Ishikawa (cell line): ENCODE measurements at regions not wholly inside any gene's neighbourhood (a gene's known extent, or its start where the extent isn't known, plus 50 kb on each side); places are given as distances from the start of the nearest gene placed in this dataset.

Experiments
- CEBPB ChIP-seq: IDR thresholded peaks from 2 replicates; pipeline ENCODE4 v1.6.1; 2012
- CREB1 ChIP-seq: IDR thresholded peaks from 2 replicates; pipeline ENCODE4 v1.6.1; 2012; ENCODE audit warnings: low read depth
- EGR1 ChIP-seq: IDR thresholded peaks from 2 replicates; pipeline ENCODE4 v1.6.1; 2012
- EP300 ChIP-seq: IDR thresholded peaks from 2 replicates; pipeline ENCODE4 v1.6.1; 2012; ENCODE audit warnings: borderline replicate concordance
- FOXM1 ChIP-seq: IDR thresholded peaks from 2 replicates; pipeline ENCODE4 v1.6.1; 2012; ENCODE audit warnings: low read depth, borderline replicate concordance
- NFIC ChIP-seq: IDR thresholded peaks from 2 replicates; pipeline ENCODE4 v1.6.1; 2012
- RAD21 ChIP-seq: IDR thresholded peaks from 2 replicates; pipeline ENCODE4 v1.6.1; 2012; ENCODE audit warnings: low read depth
- TAF1 ChIP-seq: IDR thresholded peaks from 2 replicates; pipeline ENCODE4 v1.6.1; 2012; ENCODE audit warnings: low read depth, mild to moderate bottlenecking
- TCF12 ChIP-seq: IDR thresholded peaks from 2 replicates; pipeline ENCODE4 v1.6.1; 2012; ENCODE audit warnings: low read depth
- TEAD4 ChIP-seq: IDR thresholded peaks from 2 replicates; pipeline ENCODE4 v1.6.1; 2012
- YY1 ChIP-seq: IDR thresholded peaks from 2 replicates; pipeline ENCODE4 v1.6.1; 2012; ENCODE audit warnings: low read depth
- ZBTB7A ChIP-seq: IDR thresholded peaks from 2 replicates; pipeline ENCODE4 v1.6.1; 2012; ENCODE audit warnings: low read depth
- TF ChIP-seq, protein P1 (sequence below): IDR thresholded peaks from 2 replicates; pipeline ENCODE4 v1.6.1; 2012; ENCODE audit warnings: low read depth, mild to moderate bottlenecking
- TF ChIP-seq, protein P2 (sequence below): IDR thresholded peaks from 2 replicates; pipeline ENCODE4 v1.6.1; 2012
- TF ChIP-seq, protein P3 (sequence below): IDR thresholded peaks from 2 replicates; pipeline ENCODE4 v1.6.1; 2012

DNA sequence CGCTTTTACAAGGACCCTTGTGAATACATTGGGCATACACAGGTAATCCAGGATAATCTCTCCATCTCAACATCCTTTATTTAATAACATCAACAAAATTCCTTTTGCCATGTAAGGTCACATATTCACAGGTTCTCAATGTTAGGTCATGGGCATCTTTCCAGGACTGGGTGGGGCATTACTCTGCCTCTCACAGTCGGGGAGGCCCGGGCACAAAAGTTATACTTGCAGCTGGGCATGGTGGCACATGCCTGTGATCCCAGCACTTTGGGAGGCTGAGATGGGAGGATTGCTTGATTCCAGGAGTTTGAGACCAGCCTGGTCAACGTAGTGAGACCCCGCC lies 93.7 kb upstream of the AP1S2 start:
- no peak for TF ChIP-seq ZBTB7A
- TF ChIP-seq, protein P1, sequence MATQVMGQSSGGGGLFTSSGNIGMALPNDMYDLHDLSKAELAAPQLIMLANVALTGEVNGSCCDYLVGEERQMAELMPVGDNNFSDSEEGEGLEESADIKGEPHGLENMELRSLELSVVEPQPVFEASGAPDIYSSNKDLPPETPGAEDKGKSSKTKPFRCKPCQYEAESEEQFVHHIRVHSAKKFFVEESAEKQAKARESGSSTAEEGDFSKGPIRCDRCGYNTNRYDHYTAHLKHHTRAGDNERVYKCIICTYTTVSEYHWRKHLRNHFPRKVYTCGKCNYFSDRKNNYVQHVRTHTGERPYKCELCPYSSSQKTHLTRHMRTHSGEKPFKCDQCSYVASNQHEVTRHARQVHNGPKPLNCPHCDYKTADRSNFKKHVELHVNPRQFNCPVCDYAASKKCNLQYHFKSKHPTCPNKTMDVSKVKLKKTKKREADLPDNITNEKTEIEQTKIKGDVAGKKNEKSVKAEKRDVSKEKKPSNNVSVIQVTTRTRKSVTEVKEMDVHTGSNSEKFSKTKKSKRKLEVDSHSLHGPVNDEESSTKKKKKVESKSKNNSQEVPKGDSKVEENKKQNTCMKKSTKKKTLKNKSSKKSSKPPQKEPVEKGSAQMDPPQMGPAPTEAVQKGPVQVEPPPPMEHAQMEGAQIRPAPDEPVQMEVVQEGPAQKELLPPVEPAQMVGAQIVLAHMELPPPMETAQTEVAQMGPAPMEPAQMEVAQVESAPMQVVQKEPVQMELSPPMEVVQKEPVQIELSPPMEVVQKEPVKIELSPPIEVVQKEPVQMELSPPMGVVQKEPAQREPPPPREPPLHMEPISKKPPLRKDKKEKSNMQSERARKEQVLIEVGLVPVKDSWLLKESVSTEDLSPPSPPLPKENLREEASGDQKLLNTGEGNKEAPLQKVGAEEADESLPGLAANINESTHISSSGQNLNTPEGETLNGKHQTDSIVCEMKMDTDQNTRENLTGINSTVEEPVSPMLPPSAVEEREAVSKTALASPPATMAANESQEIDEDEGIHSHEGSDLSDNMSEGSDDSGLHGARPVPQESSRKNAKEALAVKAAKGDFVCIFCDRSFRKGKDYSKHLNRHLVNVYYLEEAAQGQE: no peak
- TF ChIP-seq TEAD4: no peak
- TF ChIP-seq TCF12: no peak

DNA sequence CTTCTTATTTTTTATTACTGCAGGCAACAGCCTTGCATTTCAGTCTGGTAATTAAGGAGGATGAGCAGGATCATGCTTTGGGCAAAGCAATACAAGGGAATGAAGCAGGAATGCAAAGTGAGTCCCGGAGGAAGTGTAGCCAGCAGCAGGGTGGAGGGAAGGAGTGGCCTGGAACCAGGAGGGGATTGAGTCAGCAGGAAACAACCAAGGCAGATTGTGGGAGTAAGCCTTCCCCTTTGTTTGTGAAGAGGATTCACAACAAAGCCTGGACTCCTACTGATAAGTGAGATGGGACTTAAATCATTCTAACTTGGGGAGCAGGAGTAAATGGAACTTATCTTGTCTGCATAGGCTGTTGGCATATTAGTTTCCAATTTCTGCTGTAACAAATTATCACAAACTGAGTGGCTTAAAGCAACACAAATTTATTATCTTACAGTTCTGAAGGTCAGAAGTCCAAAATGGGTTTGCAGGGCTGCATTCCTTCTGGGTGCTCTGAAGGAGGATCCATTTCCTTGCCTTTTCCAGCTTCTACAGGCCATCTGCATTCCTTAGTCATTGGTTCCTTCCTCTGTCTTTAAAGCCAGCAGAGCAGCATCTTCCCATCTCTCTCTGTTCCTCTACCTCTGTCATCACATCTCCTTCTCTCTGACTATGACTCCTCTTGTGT lies 93.2 kb upstream of the AP1S2 start:
- no peak for TF ChIP-seq TCF12
- TF ChIP-seq, protein P2, sequence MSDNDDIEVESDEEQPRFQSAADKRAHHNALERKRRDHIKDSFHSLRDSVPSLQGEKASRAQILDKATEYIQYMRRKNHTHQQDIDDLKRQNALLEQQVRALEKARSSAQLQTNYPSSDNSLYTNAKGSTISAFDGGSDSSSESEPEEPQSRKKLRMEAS: no peak
- TF ChIP-seq ZBTB7A: no peak

DNA sequence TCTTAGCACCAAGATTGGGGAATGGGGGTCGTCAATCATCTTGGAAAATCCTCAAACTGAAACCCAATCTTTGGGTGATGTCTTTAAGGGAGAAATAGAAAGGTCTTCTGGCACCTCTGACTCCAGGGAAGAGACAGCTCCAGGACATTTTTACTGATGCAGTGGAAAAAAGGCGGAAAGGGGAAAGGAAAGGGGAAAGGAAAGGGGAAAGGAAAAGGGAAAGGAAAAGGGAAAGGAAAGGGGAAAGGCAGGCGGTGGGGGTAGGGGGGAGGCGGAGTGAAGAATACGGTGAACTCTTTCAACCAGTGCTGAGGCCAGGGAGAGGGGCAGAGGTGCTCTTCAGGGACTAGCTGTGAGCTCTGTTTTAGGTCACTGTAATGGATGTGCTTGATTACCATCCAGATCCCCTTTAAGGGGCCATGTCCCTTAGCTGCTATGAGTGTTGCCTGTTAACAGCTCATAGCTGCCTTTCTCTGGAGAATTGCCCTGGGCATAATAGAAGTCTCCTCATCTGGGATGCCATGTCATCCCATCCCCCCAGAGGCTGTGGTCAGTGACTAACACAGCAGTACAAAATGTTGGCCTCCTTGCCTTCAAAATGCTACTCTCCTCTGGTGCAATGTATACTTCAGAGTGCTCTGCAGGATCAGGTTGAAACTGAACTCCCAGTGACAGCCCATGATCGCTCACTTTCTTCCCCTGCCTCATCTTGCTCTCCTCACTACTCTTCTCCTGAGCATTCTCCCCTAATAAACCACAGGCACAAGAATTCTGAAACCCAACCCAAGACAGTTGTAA lies 92.4 kb upstream of the AP1S2 start:
- TF ChIP-seq, protein P2: no peak
- TF ChIP-seq TCF12 (no peak), CREB1 (no peak), FOXM1 (no peak), TAF1 (no peak), ZBTB7A (no peak), EP300 (no peak), CEBPB (no peak)
- TF ChIP-seq, protein P3, sequence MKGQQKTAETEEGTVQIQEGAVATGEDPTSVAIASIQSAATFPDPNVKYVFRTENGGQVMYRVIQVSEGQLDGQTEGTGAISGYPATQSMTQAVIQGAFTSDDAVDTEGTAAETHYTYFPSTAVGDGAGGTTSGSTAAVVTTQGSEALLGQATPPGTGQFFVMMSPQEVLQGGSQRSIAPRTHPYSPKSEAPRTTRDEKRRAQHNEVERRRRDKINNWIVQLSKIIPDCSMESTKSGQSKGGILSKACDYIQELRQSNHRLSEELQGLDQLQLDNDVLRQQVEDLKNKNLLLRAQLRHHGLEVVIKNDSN: no peak

DNA sequence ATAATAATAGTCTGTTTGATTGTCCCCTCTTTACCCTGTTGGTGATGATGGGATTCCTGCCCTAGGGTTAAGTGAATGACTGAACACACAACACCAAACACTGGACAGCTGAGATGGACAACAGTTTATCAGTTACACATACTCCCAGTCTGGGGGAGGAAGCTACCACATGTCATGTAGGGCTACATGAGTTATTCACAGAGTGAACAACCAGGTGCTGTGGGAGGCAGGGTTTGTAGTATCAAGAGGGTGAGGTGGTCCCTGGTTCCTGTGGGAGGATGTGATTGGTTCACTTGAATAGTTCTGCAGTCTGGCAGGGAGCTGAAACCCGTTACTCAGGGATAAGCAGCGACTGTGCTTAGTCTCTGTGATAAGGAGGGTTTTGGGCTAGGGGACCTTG lies 88.8 kb upstream of the AP1S2 start:
- TF ChIP-seq TEAD4 (no peak), TCF12 (no peak), RAD21 (no peak), TAF1 (no peak), YY1 (no peak), ZBTB7A (no peak), CREB1 (no peak), FOXM1 (no peak), EGR1 (no peak), NFIC (no peak), CEBPB (no peak), EP300 (no peak)
- TF ChIP-seq, protein P3: no peak
- TF ChIP-seq, protein P2: no peak
- TF ChIP-seq, protein P1: no peak

DNA sequence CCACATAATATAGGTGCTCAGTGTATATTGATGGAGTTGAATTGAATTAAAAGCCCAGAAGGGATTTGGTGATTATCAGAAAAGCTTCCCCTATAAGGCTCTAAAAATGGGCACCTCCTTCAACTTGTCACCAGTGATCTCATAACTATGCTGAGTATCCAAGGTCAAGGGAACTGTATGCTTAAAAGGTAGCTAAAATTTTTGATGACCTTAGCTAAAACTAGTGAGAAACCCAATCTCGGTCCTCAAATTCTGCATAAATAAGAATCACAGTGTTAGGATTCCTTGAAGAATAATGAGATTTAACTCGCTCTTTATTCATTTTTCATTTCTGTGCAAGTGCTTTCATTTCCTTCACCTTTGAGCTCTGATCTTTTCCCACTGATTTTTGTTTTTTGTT lies 87.7 kb upstream of the AP1S2 start:
- TF ChIP-seq TEAD4: no peak
- TF ChIP-seq, protein P1: no peak
- TF ChIP-seq TCF12: no peak
- TF ChIP-seq, protein P3: no peak
- TF ChIP-seq, protein P2: no peak
- TF ChIP-seq ZBTB7A: no peak
- no peak for TF ChIP-seq CREB1
- TF ChIP-seq EGR1: no peak
- no peak for TF ChIP-seq YY1
- TF ChIP-seq EP300: no peak
- no peak for TF ChIP-seq RAD21
- no peak for TF ChIP-seq FOXM1
- TF ChIP-seq NFIC: no peak
- no peak for TF ChIP-seq CEBPB
